SU-DHL-6 (cell line): ENCODE measurements at regions not wholly inside any gene's neighbourhood (a gene's known extent, or its start where the extent isn't known, plus 50 kb on each side); places are given as distances from the start of the nearest gene placed in this dataset.

Experiments used
- CTCF ChIP-seq: fragments of 200-600 bp; sonication (generic); IDR thresholded peaks from one replicate; pipeline ENCODE4 v1.5.1; 2017; ENCODE audit warnings: antibody characterized with exemption, mild to moderate bottlenecking, low read length, moderate library complexity; ENCODE audit not compliant: insufficient read depth, poor library complexity, severe bottlenecking
- EZH2phosphoT487 ChIP-seq: fragments of 200-600 bp; sonication (generic), shearing (Covaris generic); conservative IDR thresholded peaks from 2 replicates; pipeline ENCODE4 v1.6.1; 2018; ENCODE audit warnings: mild to moderate bottlenecking, antibody characterized with exemption, low read length, moderate library complexity, mixed read lengths

GRCh38 chr14:84490081-84490480 lies 1039.9 kb upstream of the FLRT2 start:
- TF ChIP-seq CTCF (no peak), EZH2phosphoT487 (no peak)
